ENCODE measurements at regions not wholly inside any gene's neighbourhood (a gene's known extent, or its start where the extent isn't known, plus 50 kb on each side); places are given as distances from the start of the nearest gene placed in this dataset.
"Not testable (repeated sequence)": the region's sequence is repeated elsewhere in the genome, so short reads cannot be mapped to it uniquely, and the experiment has no call there.

GRCh38 chr7:20491284-20491683 lies 124.2 kb upstream of the ABCB5 start:
- Histone ChIP-seq H3K4me3 (no peak overlapping the region), H3K27ac (no peak overlapping the region), H3K4me1 (no peaks in the 10 kb centered on the region), H3K9me3 (peaks cover 4 to 28% (median 7%) of the 10 kb centered on the region in 4 donors), H3K27me3 (no peaks in the 10 kb centered on the region), H3K36me3 (no peaks in the 10 kb centered on the region)
- DNase-seq = no peak
- intact Hi-C loops (cut with DNase I) = no loop called here
- TF ChIP-seq POLR2A (IDR thresholded peaks at IDR 0.05) = no peak

GRCh38 chr7:20494566-20494965 lies 120.9 kb upstream of the ABCB5 start:
- TF ChIP-seq POLR2AphosphoS5 (IDR thresholded peaks at IDR 0.05) (no peak), POLR2A (IDR thresholded peaks at IDR 0.05) (no peak), EP300 (IDR thresholded peaks at IDR 0.05) (no peak), CTCF (IDR thresholded peaks at IDR 0.05) (no peak)
- no peak for DNase-seq
- H3K4me1 ChIP-seq = no peaks in the 10 kb centered on the region
- no peak overlapping the region for H3K27ac ChIP-seq
- peaks cover under 1 to 6% (median 5%) of the 10 kb centered on the region in 4 donors for H3K9me3 ChIP-seq
- H3K27me3 ChIP-seq = no peaks in the 10 kb centered on the region
- no peak overlapping the region for H3K4me3 ChIP-seq
- H3K36me3 ChIP-seq = no peaks in the 10 kb centered on the region
- intact Hi-C loops (cut with DNase I) = no loop called here

GRCh38 chr7:20501473-20501872 lies 114.0 kb upstream of the ABCB5 start:
- H3K27me3 ChIP-seq; H3K36me3 ChIP-seq; H3K4me1 ChIP-seq; intact Hi-C loops (cut with DNase I); DNase-seq; H3K27ac ChIP-seq; H3K9me3 ChIP-seq; H3K4me3 ChIP-seq: not testable (repeated sequence)
- WGBS, 2 donors = 89 to 92% methylated on average over 3 of the region's 3 CpGs

- Histone ChIP-seq H3K27ac (no peak overlapping the region), H3K4me1 (no peaks in the 10 kb centered on the region), H3K27me3 (no peaks in the 10 kb centered on the region), H3K4me3 (no peak overlapping the region), H3K9me3 (peaks cover 0 to 1% (median 0%) of the 10 kb centered on the region in 4 donors), H3K36me3 (no peaks in the 10 kb centered on the region)
- TF ChIP-seq POLR2A (IDR thresholded peaks at IDR 0.05) (no peak), POLR2AphosphoS5 (IDR thresholded peaks at IDR 0.05) (no peak), EP300 (IDR thresholded peaks at IDR 0.05) (no peak), CTCF (IDR thresholded peaks at IDR 0.05) (no peak)
- WGBS, 2 donors = 71 to 84% methylated on average over 3 of the region's 3 CpGs
- DNase-seq = no peak
- intact Hi-C loops (cut with DNase I) = no loop called here
Observed at GRCh38 chr7:20503278-20503950, 112.1 kb upstream of the ABCB5 start.

- 49 to 66% methylated on average over 3 of the region's 3 CpGs for WGBS, 2 donors
- H3K9me3 ChIP-seq = no peaks in the 10 kb centered on the region
- H3K36me3 ChIP-seq = no peaks in the 10 kb centered on the region
- no peak overlapping the region for H3K27ac ChIP-seq
- no peaks in the 10 kb centered on the region for H3K27me3 ChIP-seq
- TF ChIP-seq POLR2AphosphoS5 (IDR thresholded peaks at IDR 0.05) (no peak), EP300 (IDR thresholded peaks at IDR 0.05) (no peak), POLR2A (IDR thresholded peaks at IDR 0.05) (no peak), CTCF (IDR thresholded peaks at IDR 0.05) (no peak)
- H3K4me3 ChIP-seq = no peak overlapping the region
- intact Hi-C loops (cut with DNase I) = no loop called here
- no peaks in the 10 kb centered on the region for H3K4me1 ChIP-seq
- no peak for DNase-seq
Observed at GRCh38 chr7:20504060-20504459, 111.4 kb upstream of the ABCB5 start.

GRCh38 chr7:20506175-20506574 lies 109.3 kb upstream of the ABCB5 start:
- 66 to 93% methylated on average over 2 of the region's 2 CpGs for WGBS, 2 donors

More at GRCh38 chr7:20506175-20506574, 109.3 kb upstream of the ABCB5 start:
- H3K4me1 ChIP-seq = no peaks in the 10 kb centered on the region
- H3K9me3 ChIP-seq = no peaks in the 10 kb centered on the region
- no peak overlapping the region for H3K27ac ChIP-seq
- no peak for TF ChIP-seq POLR2AphosphoS5 (IDR thresholded peaks at IDR 0.05)
- TF ChIP-seq EP300 (IDR thresholded peaks at IDR 0.05) = no peak
- no peaks in the 10 kb centered on the region for H3K36me3 ChIP-seq
- intact Hi-C loops (cut with DNase I) = no loop called here
- no peaks in the 10 kb centered on the region for H3K27me3 ChIP-seq
- H3K4me3 ChIP-seq = no peak overlapping the region
- DNase-seq = no peak
